ENCODE measurements at regions not wholly inside any gene's neighbourhood (a gene's known extent, or its start where the extent isn't known, plus 50 kb on each side); places are given as distances from the start of the nearest gene placed in this dataset.

DNA sequence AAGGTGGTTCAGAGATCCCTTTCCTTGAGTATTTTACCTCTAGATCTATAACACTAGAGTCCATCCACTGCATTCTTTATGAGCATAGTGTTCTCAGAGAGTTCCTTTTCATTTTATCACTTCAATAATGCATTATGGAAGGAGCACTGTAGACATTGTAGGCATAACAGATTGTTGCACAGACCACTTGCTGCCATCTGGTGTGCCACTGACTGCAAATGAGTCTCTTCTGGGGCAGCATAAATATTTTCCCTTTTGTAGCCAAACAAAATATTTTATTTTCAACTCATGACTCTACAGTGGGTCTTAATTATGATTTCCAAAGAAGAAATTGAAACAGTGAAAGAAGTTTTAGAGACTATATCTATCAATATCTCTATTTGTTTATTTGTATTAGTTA, 290.4 kb downstream of the OLFM3 start:
- DNase-seq (ENCODE audit: low spot score) = no peak

DNA sequence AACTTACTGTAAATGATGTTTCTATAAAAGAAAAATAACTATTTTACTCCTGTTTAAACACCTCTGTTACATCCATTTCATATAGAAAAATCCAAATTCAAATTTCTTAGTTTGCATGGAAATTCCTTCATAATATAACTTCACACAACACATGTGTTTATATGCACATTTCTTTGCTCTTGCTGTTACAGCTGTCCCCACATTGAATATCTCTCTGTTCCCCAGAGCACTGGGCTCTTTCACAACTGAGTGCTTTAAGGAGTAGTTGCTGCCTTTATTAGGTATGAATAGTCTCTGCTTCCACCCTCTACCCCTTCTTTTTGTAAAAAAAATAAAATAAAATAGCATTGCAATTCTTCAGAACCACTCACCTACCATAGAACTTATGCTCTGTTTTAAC, 287.0 kb downstream of the OLFM3 start:
- DNase-seq (ENCODE audit: low spot score) = no peak

DNA sequence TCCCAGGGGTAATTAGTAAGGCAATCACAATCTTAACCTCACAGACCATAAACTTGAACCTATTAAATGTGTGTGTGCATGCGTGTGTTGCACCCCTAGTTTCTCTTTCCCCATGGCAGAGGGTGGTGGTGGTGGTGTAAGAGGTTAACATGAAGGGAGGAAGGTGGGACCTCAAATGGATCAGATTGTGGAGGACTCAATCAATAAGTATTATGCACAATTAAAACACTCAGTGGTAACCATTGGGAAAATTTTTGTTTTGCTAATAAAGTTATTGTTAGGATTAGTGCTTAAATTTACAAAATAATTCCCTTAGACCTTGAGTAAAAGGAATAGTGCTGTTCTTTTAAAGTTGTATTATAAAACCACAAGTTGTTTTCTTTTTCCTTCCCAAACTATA, 283.0 kb downstream of the OLFM3 start:
- DNase-seq (ENCODE audit: low spot score) = no peak

DNA sequence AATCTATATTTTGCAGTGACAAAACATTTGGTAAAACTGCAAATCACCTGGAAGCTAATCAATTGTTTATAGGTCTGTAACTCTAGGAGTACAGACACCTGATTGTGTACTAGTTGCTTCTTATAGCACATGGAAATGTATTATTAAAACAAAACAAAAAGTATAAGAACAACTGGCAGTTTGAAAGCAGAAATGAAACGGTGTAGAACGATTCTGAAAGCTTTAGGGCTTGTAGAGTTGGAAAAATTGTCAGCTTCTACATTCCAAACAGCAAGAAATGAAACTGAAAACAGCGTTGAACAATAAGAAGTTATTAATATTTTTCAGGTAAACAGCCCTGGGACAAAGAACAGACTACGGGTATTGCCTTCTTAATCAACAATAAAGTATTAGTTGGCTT, 273.3 kb downstream of the OLFM3 start:
- DNase-seq (ENCODE audit: low spot score) = no peak

DNA sequence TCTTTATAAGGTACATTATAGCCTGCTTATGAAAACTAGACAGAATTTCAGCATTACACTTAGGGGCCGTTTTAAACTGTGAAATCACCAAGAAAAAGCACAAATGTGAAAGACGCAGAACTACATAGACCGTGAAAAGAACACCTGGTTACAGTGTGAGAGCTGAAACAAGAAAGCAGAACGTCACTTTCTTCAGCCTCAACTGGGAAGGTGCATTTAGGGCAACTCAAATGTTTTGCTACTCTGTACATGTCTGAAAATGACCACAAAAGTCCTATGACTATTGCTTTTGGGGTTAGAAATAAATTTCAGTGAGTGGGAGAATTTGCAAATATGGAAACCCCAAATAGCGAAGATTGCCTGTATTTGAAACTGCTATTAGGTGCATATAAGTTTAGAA, 268.7 kb downstream of the OLFM3 start:
- no peak for DNase-seq (ENCODE audit: low spot score)

DNA sequence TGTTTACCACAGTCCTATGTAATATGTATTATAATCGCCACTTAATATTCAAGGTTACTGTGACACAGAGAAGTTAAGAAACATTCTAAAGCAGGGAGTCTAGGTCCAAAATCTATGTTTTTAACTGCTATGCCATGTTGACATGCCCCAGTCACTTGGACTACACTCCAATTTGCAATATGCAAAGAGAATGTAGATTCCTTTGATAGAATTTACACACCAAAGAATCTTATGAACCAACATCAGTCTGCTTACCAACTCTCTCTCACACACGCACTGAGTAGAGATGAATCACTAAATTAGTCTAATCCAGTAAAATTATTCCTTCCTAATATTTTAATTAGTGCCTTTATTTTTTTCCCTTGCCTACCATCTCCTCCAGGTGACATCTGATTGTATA, 266.2 kb downstream of the OLFM3 start:
- no peak for DNase-seq (ENCODE audit: low spot score)

DNA sequence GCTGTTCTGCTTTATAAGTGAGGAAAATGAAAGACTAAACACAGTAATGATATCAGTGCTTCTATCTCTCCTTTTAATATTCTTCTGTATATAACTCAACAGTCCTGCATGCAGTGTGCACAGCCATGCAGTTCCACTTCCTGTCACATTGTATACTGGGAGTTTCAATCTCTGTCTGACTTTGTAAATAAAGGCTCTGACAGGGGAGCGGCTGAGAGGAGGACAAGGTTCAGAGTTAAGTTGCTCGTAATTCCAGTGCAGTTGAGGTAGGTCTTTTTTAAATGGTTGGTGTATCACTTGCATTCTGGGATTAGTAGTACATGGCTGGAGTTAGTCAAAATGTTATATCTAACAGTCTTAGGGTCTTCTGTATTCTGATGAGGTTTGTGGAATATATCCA, 264.5 kb downstream of the OLFM3 start:
- DNase-seq (ENCODE audit: low spot score) = no peak

DNA sequence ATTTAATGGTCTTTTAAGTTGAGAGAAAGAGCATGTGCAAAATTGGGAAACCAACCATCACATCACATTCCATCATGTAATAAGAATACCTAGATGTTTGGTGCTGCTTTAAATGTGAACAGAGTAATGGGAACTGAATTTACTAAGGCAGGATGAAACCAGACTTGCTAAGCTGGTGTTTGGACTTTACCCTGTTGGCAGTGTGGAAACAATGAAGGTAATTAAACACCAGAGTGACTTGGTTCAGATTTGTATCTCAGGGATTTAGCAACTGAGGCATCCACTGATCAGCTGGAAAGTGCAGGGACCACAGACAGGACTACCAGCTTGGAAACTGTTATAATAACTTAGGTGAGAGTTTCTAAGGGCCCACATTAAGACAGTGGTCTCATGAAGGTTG, 263.4 kb downstream of the OLFM3 start:
- DNase-seq (ENCODE audit: low spot score) = no peak

DNA sequence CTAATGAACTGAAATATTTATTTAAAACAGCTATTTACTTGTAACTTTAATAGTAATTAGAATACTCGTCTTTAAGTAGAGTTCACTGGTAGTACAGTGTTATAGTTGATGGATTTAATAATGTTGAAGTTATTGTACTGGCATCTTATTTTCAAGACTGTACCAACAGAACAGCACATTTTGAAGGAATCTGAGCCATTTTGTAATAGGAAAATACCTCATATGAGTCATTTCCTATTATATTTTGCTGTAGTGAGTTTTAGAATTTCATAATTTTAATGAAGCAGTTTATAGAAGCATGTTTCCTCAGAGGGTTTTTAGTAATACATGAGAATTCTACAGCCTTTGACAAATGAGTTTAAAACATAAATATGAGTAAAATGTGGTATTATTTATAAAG, 258.3 kb downstream of the OLFM3 start:
- no peak for DNase-seq (ENCODE audit: low spot score)

DNA sequence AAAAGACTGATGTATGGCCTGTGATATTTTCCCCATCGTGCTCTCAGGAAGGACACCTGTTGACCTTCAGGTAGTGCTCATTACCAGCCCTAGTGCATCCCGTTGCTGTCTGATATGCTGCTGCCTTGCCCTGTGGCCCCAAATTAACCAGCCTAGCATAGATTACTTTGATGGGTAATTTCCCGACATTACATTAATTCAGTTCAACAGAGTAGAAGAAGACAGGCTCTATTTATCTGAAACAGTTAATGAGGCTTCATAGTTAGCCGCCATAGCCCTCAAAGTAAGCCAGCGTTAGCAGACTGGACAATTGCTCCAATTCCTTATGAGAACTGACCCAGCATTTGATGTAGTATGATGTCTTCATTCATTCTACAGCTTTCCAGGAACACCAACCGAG, 257.6 kb downstream of the OLFM3 start:
- no peak for DNase-seq (ENCODE audit: low spot score)

DNA sequence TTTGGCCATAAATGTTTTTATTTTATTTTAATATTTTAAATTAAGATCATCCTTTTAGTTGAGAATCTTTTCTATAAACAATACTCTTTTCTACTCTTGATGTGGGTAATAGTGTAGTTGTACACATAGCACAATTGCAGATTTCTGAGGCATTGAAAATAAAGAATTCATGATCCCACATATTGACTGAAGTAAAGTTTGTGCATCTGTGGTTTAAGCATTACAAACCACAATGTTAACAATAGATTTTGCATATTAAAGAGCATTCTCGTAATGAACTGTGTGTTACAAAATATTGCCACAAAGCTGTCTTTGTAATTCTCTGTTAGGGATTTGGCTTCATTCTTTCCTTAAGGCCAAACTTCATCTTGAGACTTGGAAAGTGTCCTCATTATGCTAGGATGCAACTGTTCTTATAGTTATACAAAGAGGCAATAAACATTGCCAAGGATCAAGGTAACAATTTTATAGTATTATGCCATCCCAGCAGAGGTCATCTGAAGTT, 256.8 kb downstream of the OLFM3 start:
- no peak for DNase-seq (ENCODE audit: low spot score)

DNA sequence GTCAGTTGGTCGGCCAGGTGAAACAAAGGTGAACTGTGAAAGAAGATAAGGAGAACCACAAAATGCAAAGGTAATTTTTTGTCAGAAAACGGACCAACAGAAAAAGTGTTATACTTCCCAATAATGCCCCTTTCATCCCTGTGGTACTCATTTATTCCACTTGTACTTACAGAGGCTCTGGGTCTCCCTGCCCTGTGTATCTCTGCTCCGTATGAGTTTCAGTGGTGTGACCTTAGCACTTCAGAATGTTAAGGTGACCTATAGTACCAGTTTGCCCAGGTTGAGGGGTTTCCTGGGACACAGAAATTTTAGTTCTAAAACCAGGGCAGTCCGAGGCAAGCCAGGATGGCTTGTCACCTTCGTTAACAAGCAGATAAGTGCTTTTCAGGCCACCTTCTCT, 254.8 kb downstream of the OLFM3 start:
- DNase-seq (ENCODE audit: low spot score) = no peak

DNA sequence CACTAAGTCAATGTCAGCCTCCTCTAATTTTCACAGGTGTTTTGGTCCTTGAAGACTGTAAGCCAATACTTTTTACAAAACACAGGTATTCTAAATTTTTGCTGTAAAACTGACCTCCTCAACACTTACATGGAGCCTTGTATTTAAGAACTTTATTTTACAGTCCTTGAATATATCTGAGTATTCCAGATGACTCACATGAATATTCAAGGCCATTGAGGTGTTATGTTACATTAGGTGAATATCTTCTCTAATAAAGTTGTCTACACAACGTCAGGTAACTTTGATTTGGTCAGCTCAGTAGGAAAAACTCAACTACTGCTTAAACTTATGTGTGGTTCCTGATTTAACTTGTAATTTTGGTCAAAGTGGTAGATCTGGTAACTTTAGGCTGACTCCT, 254.2 kb downstream of the OLFM3 start:
- no peak for DNase-seq (ENCODE audit: low spot score)

DNA sequence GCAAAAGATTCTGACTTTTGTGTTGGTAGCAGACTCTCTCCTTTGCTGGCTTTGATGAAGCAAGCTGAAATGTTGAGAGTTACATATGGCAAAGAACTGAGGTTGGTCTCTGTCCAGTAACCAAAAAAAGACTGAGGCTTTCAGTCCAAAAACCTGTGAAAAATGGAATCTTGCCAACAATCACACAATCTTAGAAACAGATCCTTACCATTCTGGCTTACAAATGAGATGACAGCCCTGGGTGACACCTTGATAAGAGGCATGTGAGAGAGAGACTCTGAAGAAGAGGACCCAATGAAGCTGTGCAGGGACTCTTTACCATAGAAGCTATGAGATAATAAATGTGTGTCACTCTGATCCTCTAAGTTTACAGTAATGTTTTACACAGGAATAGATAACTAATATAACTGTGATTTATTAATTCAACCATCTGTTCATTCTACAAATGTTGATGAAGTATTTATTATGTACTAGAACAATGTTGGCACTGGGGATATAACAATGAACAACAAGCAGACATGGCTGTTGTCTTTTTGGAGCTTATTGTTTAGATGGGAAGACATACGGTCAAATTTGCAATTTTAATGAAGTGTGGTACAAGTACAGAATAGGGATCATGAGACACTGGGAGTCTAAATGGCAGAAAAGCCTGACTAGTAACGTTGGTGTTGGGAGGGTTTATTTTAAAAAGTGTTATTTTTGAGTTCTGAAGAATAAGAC, 251.0 kb downstream of the OLFM3 start:
- DNase-seq (ENCODE audit: low spot score) = no peak

DNA sequence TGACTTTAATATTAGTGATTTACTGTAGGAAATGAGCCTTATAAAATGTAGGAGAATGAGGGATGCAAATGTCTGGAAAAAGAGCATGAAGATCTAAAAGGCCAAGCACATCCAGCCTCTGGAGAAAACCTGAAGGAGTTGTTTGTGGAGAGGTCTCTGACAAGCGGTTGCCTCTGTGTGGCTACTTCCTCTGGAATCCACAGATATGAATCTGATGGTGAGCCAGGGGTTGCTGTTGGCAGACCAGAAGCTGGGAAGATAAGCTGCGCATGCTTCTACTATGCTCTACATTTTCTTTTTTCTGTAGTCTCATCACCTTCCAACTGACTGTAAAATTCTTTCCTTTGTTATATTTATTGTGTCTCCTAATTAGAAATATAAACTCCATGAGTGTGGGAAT, 248.6 kb downstream of the OLFM3 start:
- DNase-seq (ENCODE audit: low spot score) = no peak

Measured in SW480 (cell line).